Memory B cell (primary cell): ENCODE measurements at regions not wholly inside any gene's neighbourhood (a gene's known extent, or its start where the extent isn't known, plus 50 kb on each side); places are given as distances from the start of the nearest gene placed in this dataset.

Experiments used
- ATAC-seq: fragments of 150-1000 bp; cut with Tn5 transposase; 2 replicates; pipeline ENCODE4 v1.10.0; 2021; ENCODE audit warnings: low read depth, mild to moderate bottlenecking, moderate library complexity
- DNase-seq, 2 donors: peaks; one replicate each; pipeline ENCODE4 v3.0.0; 2022; ENCODE audit warnings: low spot score in 2 of 2
- H3K27ac Mint-ChIP-seq: one replicate; pipeline ENCODE4 v1.8.0; 2022; ENCODE audit warnings: mild to moderate bottlenecking, moderate library complexity, mixed read lengths
- H3K27me3 Mint-ChIP-seq: one replicate; pipeline ENCODE4 v1.8.0; 2022; ENCODE audit warnings: mixed read lengths
- H3K36me3 Mint-ChIP-seq: one replicate; pipeline ENCODE4 v1.8.0; 2022; ENCODE audit warnings: mild to moderate bottlenecking, mixed read lengths
- H3K4me1 Mint-ChIP-seq: one replicate; pipeline ENCODE4 v1.8.0; 2022; ENCODE audit warnings: mixed read lengths
- H3K4me3 Mint-ChIP-seq: one replicate; pipeline ENCODE4 v1.8.0; 2022; ENCODE audit warnings: mild to moderate bottlenecking, moderate library complexity, mixed read lengths
- H3K9me3 Mint-ChIP-seq: one replicate; pipeline ENCODE4 v1.8.0; 2022; ENCODE audit warnings: mixed read lengths

GRCh38 chr2:200013906-200014305 is 58.5 kb downstream of the MAIP1 start:
- H3K27ac Mint-ChIP-seq = no peak overlapping the region
- ATAC-seq = no peak
- DNase-seq = no peak
- peaks cover 7% of the 10 kb centered on the region for H3K9me3 Mint-ChIP-seq
- no peak overlapping the region for H3K4me3 Mint-ChIP-seq
- H3K4me1 Mint-ChIP-seq = no peaks in the 10 kb centered on the region
- H3K27me3 Mint-ChIP-seq = no peaks in the 10 kb centered on the region
- peaks cover 3% of the 10 kb centered on the region for H3K36me3 Mint-ChIP-seq

- ATAC-seq (no peak), DNase-seq (no peak)
- no peak overlapping the region for H3K4me3 Mint-ChIP-seq
- no peaks in the 10 kb centered on the region for H3K4me1 Mint-ChIP-seq
- peaks cover 5% of the 10 kb centered on the region for H3K36me3 Mint-ChIP-seq
- peaks cover 12% of the 10 kb centered on the region for H3K9me3 Mint-ChIP-seq
- H3K27ac Mint-ChIP-seq = no peak overlapping the region
- H3K27me3 Mint-ChIP-seq = peaks cover 10% of the 10 kb centered on the region
These were observed 66.2 kb downstream of the MAIP1 start for GRCh38 chr2:200021449-200022114.

- no peaks in the 10 kb centered on the region for H3K4me1 Mint-ChIP-seq
- ATAC-seq (no peak), DNase-seq (no peak)
- no peak overlapping the region for H3K27ac Mint-ChIP-seq
- no peak overlapping the region for H3K4me3 Mint-ChIP-seq
- peaks cover 5% of the 10 kb centered on the region for H3K36me3 Mint-ChIP-seq
- peaks cover 10% of the 10 kb centered on the region for H3K27me3 Mint-ChIP-seq
- H3K9me3 Mint-ChIP-seq = peaks cover 10% of the 10 kb centered on the region
These were observed 67.1 kb downstream of the MAIP1 start for GRCh38 chr2:200022511-200022910.

GRCh38 chr2:200023570-200023969 is 68.2 kb downstream of the MAIP1 start:
- H3K4me3 Mint-ChIP-seq = no peak overlapping the region
- H3K36me3 Mint-ChIP-seq = peaks cover 1% of the 10 kb centered on the region
- H3K9me3 Mint-ChIP-seq = peaks cover 5% of the 10 kb centered on the region
- DNase-seq (no peak), ATAC-seq (no peak)
- H3K27ac Mint-ChIP-seq = no peak overlapping the region
- no peaks in the 10 kb centered on the region for H3K4me1 Mint-ChIP-seq
- peaks cover 10% of the 10 kb centered on the region for H3K27me3 Mint-ChIP-seq

- no peak overlapping the region for H3K27ac Mint-ChIP-seq
- DNase-seq (no peak), ATAC-seq (no peak)
- no peaks in the 10 kb centered on the region for H3K4me1 Mint-ChIP-seq
- H3K27me3 Mint-ChIP-seq = peaks cover 9% of the 10 kb centered on the region
- no peak overlapping the region for H3K4me3 Mint-ChIP-seq
- no peaks in the 10 kb centered on the region for H3K36me3 Mint-ChIP-seq
- no peaks in the 10 kb centered on the region for H3K9me3 Mint-ChIP-seq
These were observed 70.3 kb downstream of the MAIP1 start for GRCh38 chr2:200025717-200026116.

- Mint-ChIP-seq H3K36me3 (no peaks in the 10 kb centered on the region), H3K4me3 (no peak overlapping the region), H3K4me1 (no peaks in the 10 kb centered on the region), H3K27me3 (peaks cover 5% of the 10 kb centered on the region), H3K9me3 (no peaks in the 10 kb centered on the region), H3K27ac (no peak overlapping the region)
- no peak for ATAC-seq
- DNase-seq = no peak
These were observed 71.2 kb downstream of the MAIP1 start for GRCh38 chr2:200026332-200027230.

GRCh38 chr2:200028998-200029397 is 73.6 kb downstream of the MAIP1 start:
- Mint-ChIP-seq H3K4me1 (no peaks in the 10 kb centered on the region), H3K27me3 (peaks cover 3% of the 10 kb centered on the region), H3K9me3 (no peaks in the 10 kb centered on the region), H3K27ac (no peak overlapping the region), H3K36me3 (no peaks in the 10 kb centered on the region), H3K4me3 (no peak overlapping the region)
- ATAC-seq = no peak
- no peak for DNase-seq

- peaks cover 5% of the 10 kb centered on the region for H3K27me3 Mint-ChIP-seq
- H3K9me3 Mint-ChIP-seq = no peaks in the 10 kb centered on the region
- H3K27ac Mint-ChIP-seq = no peak overlapping the region
- ATAC-seq (no peak), DNase-seq (no peak)
- H3K36me3 Mint-ChIP-seq = no peaks in the 10 kb centered on the region
- H3K4me3 Mint-ChIP-seq = no peak overlapping the region
- no peaks in the 10 kb centered on the region for H3K4me1 Mint-ChIP-seq
These were observed 77.5 kb downstream of the MAIP1 start for GRCh38 chr2:200032895-200033294.

GRCh38 chr2:200033929-200034328 is 78.5 kb downstream of the MAIP1 start:
- Mint-ChIP-seq H3K27me3 (peaks cover 5% of the 10 kb centered on the region), H3K36me3 (no peaks in the 10 kb centered on the region), H3K9me3 (no peaks in the 10 kb centered on the region), H3K4me1 (no peaks in the 10 kb centered on the region), H3K27ac (no peak overlapping the region), H3K4me3 (no peak overlapping the region)
- no peak for DNase-seq
- ATAC-seq = no peak

- no peak for ATAC-seq
- Mint-ChIP-seq H3K9me3 (no peaks in the 10 kb centered on the region), H3K27me3 (peaks cover 5% of the 10 kb centered on the region), H3K4me1 (no peaks in the 10 kb centered on the region), H3K27ac (no peak overlapping the region), H3K4me3 (no peak overlapping the region), H3K36me3 (no peaks in the 10 kb centered on the region)
- DNase-seq = no peak
These were observed 79.4 kb downstream of the MAIP1 start for GRCh38 chr2:200034816-200035215.

- Mint-ChIP-seq H3K27ac (no peak overlapping the region), H3K9me3 (peaks cover 2% of the 10 kb centered on the region), H3K4me3 (no peak overlapping the region), H3K4me1 (no peaks in the 10 kb centered on the region), H3K36me3 (no peaks in the 10 kb centered on the region), H3K27me3 (peaks cover 4% of the 10 kb centered on the region)
- DNase-seq (no peak), ATAC-seq (no peak)
These were observed 84.6 kb downstream of the MAIP1 start for GRCh38 chr2:200039724-200040650.

GRCh38 chr2:200040831-200041230 is 85.4 kb downstream of the MAIP1 start:
- Mint-ChIP-seq H3K4me1 (no peaks in the 10 kb centered on the region), H3K36me3 (no peaks in the 10 kb centered on the region), H3K27me3 (peaks cover 3% of the 10 kb centered on the region), H3K27ac (no peak overlapping the region), H3K4me3 (no peak overlapping the region), H3K9me3 (peaks cover 3% of the 10 kb centered on the region)
- ATAC-seq = no peak
- no peak for DNase-seq

- Mint-ChIP-seq H3K36me3 (no peaks in the 10 kb centered on the region), H3K4me1 (no peaks in the 10 kb centered on the region), H3K27ac (no peak overlapping the region), H3K27me3 (peaks cover 3% of the 10 kb centered on the region), H3K4me3 (no peak overlapping the region), H3K9me3 (peaks cover 3% of the 10 kb centered on the region)
- DNase-seq = no peak
- ATAC-seq = no peak
These were observed 86.3 kb downstream of the MAIP1 start for GRCh38 chr2:200041639-200042038.
